OCI-LY1 (cell line): ENCODE measurements at regions not wholly inside any gene's neighbourhood (a gene's known extent, or its start where the extent isn't known, plus 50 kb on each side); places are given as distances from the start of the nearest gene placed in this dataset.

Experiments
- H2AFZ ChIP-seq: fragments of 200-600 bp; sonication (generic), shearing (Covaris generic); 2 replicates; pipeline ENCODE4 v1.6.0; 2014; ENCODE audit warnings: antibody characterized with exemption, mild to moderate bottlenecking, low read length
- H3F3A ChIP-seq: fragments of 200-600 bp; sonication (generic), shearing (Covaris generic); 2 replicates; pipeline ENCODE4 v1.6.0; 2014; ENCODE audit warnings: mild to moderate bottlenecking, antibody characterized with exemption, low read length, moderate library complexity; ENCODE audit not compliant: insufficient read depth
- H3K27ac ChIP-seq: fragments of 200-600 bp; sonication (generic); 2 replicates; pipeline ENCODE4 v1.5.1; 2014; ENCODE audit warnings: low read length, mixed run types, mild to moderate bottlenecking, low read depth; ENCODE audit not compliant: poor library complexity, severe bottlenecking
- H3K27me3 ChIP-seq: fragments of 200-600 bp; sonication (generic); 2 replicates; pipeline ENCODE4 v1.6.0; 2014; ENCODE audit warnings: antibody characterized with exemption, mild to moderate bottlenecking, low read length, moderate library complexity; ENCODE audit not compliant: insufficient read depth
- H3K36me3 ChIP-seq: fragments of 200-600 bp; sonication (generic); 2 replicates; pipeline ENCODE4 v1.6.1; 2014; ENCODE audit warnings: mild to moderate bottlenecking, antibody characterized with exemption, low read length, moderate library complexity, mixed read lengths; ENCODE audit not compliant: insufficient read depth
- H3K4me1 ChIP-seq: fragments of 200-600 bp; sonication (generic); 2 replicates; pipeline ENCODE4 v1.5.1; 2014; ENCODE audit warnings: mild to moderate bottlenecking, low read length, moderate library complexity; ENCODE audit not compliant: insufficient read depth, severe bottlenecking
- H3K4me2 ChIP-seq: fragments of 200-600 bp; sonication (generic), shearing (Covaris generic); 2 replicates; pipeline ENCODE4 v1.6.1; 2014; ENCODE audit warnings: low read length
- H3K4me3 ChIP-seq: fragments of 200-600 bp; sonication (generic); 2 replicates; pipeline ENCODE4 v1.5.1; 2014; ENCODE audit warnings: low read length, low read depth, mild to moderate bottlenecking, mixed read lengths; ENCODE audit not compliant: poor library complexity, severe bottlenecking
- H3K79me2 ChIP-seq: fragments of 200-600 bp; shearing (Covaris generic); 2 replicates; pipeline ENCODE4 v1.6.1; 2016; ENCODE audit warnings: mixed run types, low read length, mixed read lengths; ENCODE audit not compliant: insufficient read depth
- H3K9ac ChIP-seq: fragments of 200-600 bp; sonication (generic), shearing (Covaris generic); 2 replicates; pipeline ENCODE4 v1.6.1; 2014; ENCODE audit warnings: mild to moderate bottlenecking, low read length, mixed read lengths
- H3K9me2 ChIP-seq: fragments of 200-600 bp; sonication (generic), shearing (Covaris generic); 2 replicates; pipeline ENCODE4 v1.6.1; 2014; ENCODE audit warnings: low read depth, mild to moderate bottlenecking, low read length, mixed read lengths
- H3K9me3 ChIP-seq: fragments of 200-600 bp; shearing (Covaris generic); 2 replicates; pipeline ENCODE4 v1.6.1; 2014; ENCODE audit warnings: low read length, mixed read lengths
- H4K20me1 ChIP-seq: fragments of 200-600 bp; sonication (generic), shearing (Covaris generic); 2 replicates; pipeline ENCODE4 v1.6.0; 2016; ENCODE audit warnings: mild to moderate bottlenecking, low read length; ENCODE audit not compliant: insufficient read depth
- CTCF ChIP-seq: fragments of 200-600 bp; sonication (generic), shearing (Covaris generic); IDR thresholded peaks from 2 replicates; pipeline ENCODE4 v1.5.1; 2017; ENCODE audit warnings: mild to moderate bottlenecking, antibody characterized with exemption, low read length, moderate library complexity, mixed read lengths
- EZH2 ChIP-seq: fragments of 200-600 bp; sonication (generic), shearing (Covaris generic); IDR thresholded peaks from 2 replicates; pipeline ENCODE4 v1.8.0; 2017; ENCODE audit warnings: borderline replicate concordance, mixed run types, mild to moderate bottlenecking, antibody characterized with exemption, low read length, moderate library complexity, mixed read lengths

GRCh38 chr16:75929046-75929445, 202.8 kb upstream of the CPHXL start:
- Histone ChIP-seq H2AFZ (no peak overlapping the region), H3K27ac (no peak overlapping the region), H4K20me1 (no peaks in the 10 kb centered on the region), H3K27me3 (0 out of 2 replicates have a peak, but pooled peaks cover 4% of the 10 kb centered on the region), H3K9ac (no peak overlapping the region), H3K36me3 (no peaks in the 10 kb centered on the region), H3K4me2 (no peak overlapping the region), H3K9me2 (no peaks in the 10 kb centered on the region), H3K4me3 (no peak overlapping the region), H3K79me2 (no peaks in the 10 kb centered on the region), H3K9me3 (no peaks in the 10 kb centered on the region), H3K4me1 (no peaks in the 10 kb centered on the region), H3F3A (no peaks in the 10 kb centered on the region)
- TF ChIP-seq CTCF (no peak), EZH2 (no peak)

GRCh38 chr16:75931043-75931442, 204.8 kb upstream of the CPHXL start:
- no peak for TF ChIP-seq CTCF
- TF ChIP-seq EZH2 = no peak
- Histone ChIP-seq H3K79me2 (no peaks in the 10 kb centered on the region), H3K27me3 (0 out of 2 replicates have a peak, but pooled peaks cover 4% of the 10 kb centered on the region), H3K9ac (no peak overlapping the region), H3K9me2 (no peaks in the 10 kb centered on the region), H3K27ac (no peak overlapping the region), H2AFZ (no peak overlapping the region), H3F3A (no peaks in the 10 kb centered on the region), H3K9me3 (no peaks in the 10 kb centered on the region), H4K20me1 (no peaks in the 10 kb centered on the region), H3K4me2 (no peak overlapping the region), H3K4me3 (no peak overlapping the region), H3K4me1 (no peaks in the 10 kb centered on the region), H3K36me3 (no peaks in the 10 kb centered on the region)

- Histone ChIP-seq H3K27ac (no peak overlapping the region), H3K4me2 (no peak overlapping the region), H3K27me3 (0 out of 2 replicates have a peak, but pooled peaks cover 4% of the 10 kb centered on the region), H3K9me2 (no peaks in the 10 kb centered on the region), H3K9me3 (no peaks in the 10 kb centered on the region), H3K9ac (no peak overlapping the region), H3K79me2 (no peaks in the 10 kb centered on the region), H4K20me1 (no peaks in the 10 kb centered on the region), H2AFZ (no peak overlapping the region), H3K4me3 (no peak overlapping the region), H3K36me3 (no peaks in the 10 kb centered on the region), H3F3A (no peaks in the 10 kb centered on the region), H3K4me1 (no peaks in the 10 kb centered on the region)
- no peak for TF ChIP-seq CTCF
- TF ChIP-seq EZH2 = no peak
These were observed 205.7 kb upstream of the CPHXL start for GRCh38 chr16:75931970-75932369.
